ENCODE measurements at regions not wholly inside any gene's neighbourhood (a gene's known extent, or its start where the extent isn't known, plus 50 kb on each side); places are given as distances from the start of the nearest gene placed in this dataset.
"Not testable (repeated sequence)": the region's sequence is repeated elsewhere in the genome, so short reads cannot be mapped to it uniquely, and the experiment has no call there.

- DNase-seq (ENCODE audit: low spot score), result no peak
Observed at GRCh38 chr9:75282047-75282446, 193.7 kb downstream of the OSTF1 start.

- DNase-seq (ENCODE audit: low spot score), result no peak
Observed at GRCh38 chr9:75289332-75289731, 201.0 kb downstream of the OSTF1 start.

GRCh38 chr9:75299324-75299723, 211.0 kb downstream of the OSTF1 start:
- DNase-seq (ENCODE audit: low spot score), result no peak

- no peak for DNase-seq (ENCODE audit: low spot score)
Observed at GRCh38 chr9:75333624-75334023, 245.3 kb downstream of the OSTF1 start.

- DNase-seq (ENCODE audit: low spot score), result no peak
Observed at GRCh38 chr9:75358846-75359245, 270.5 kb downstream of the OSTF1 start.

GRCh38 chr9:75359638-75360037, 271.3 kb downstream of the OSTF1 start:
- DNase-seq (ENCODE audit: low spot score), result no peak

- no peak for DNase-seq (ENCODE audit: low spot score)
Observed at GRCh38 chr9:75360252-75360651, 271.9 kb downstream of the OSTF1 start.

GRCh38 chr9:75362446-75362845, 274.1 kb downstream of the OSTF1 start:
- DNase-seq (ENCODE audit: low spot score), result not testable (repeated sequence)

GRCh38 chr9:75365196-75365595, 276.9 kb downstream of the OSTF1 start:
- no peak for DNase-seq (ENCODE audit: low spot score)

GRCh38 chr9:75369989-75370388, 281.7 kb downstream of the OSTF1 start:
- no peak for DNase-seq (ENCODE audit: low spot score)

GRCh38 chr9:75372499-75373268, 284.4 kb downstream of the OSTF1 start:
- no peak for DNase-seq (ENCODE audit: low spot score)

GRCh38 chr9:75376680-75377254, 288.5 kb downstream of the OSTF1 start:
- DNase-seq (ENCODE audit: low spot score), result no peak

- no peak for DNase-seq (ENCODE audit: low spot score)
Observed at GRCh38 chr9:75378036-75378435, 289.7 kb downstream of the OSTF1 start.

- DNase-seq (ENCODE audit: low spot score), result no peak
Observed at GRCh38 chr9:75378926-75379325, 290.6 kb downstream of the OSTF1 start.

GRCh38 chr9:75382126-75382525, 293.8 kb downstream of the OSTF1 start:
- DNase-seq (ENCODE audit: low spot score), result no peak

GRCh38 chr9:75383420-75384034, 295.2 kb downstream of the OSTF1 start:
- not testable (repeated sequence) for DNase-seq (ENCODE audit: low spot score)

GRCh38 chr9:75385236-75385635, 296.9 kb downstream of the OSTF1 start:
- DNase-seq (ENCODE audit: low spot score), result no peak

GRCh38 chr9:75389101-75389500, 300.8 kb downstream of the OSTF1 start:
- no peak for DNase-seq (ENCODE audit: low spot score)

- no peak for DNase-seq (ENCODE audit: low spot score)
Observed at GRCh38 chr9:75390951-75391350, 302.6 kb downstream of the OSTF1 start.

- no peak for DNase-seq (ENCODE audit: low spot score)
Observed at GRCh38 chr9:75391497-75391896, 303.2 kb downstream of the OSTF1 start.

GRCh38 chr9:75395336-75395735, 307.0 kb downstream of the OSTF1 start:
- DNase-seq (ENCODE audit: low spot score), result no peak

GRCh38 chr9:75397836-75398235, 309.5 kb downstream of the OSTF1 start:
- DNase-seq (ENCODE audit: low spot score), result no peak

GRCh38 chr9:75408391-75408790, 320.1 kb downstream of the OSTF1 start:
- no peak for DNase-seq (ENCODE audit: low spot score)
